NCI-H345 (cell line): ENCODE measurements at regions not wholly inside any gene's neighbourhood (a gene's known extent, or its start where the extent isn't known, plus 50 kb on each side); places are given as distances from the start of the nearest gene placed in this dataset.
A peak's percentile ranks its signal among the peaks of the same experiment; 100 is the strongest.

Experiments
- DNase-seq: peaks from one replicate; lab custom pipeline; 2025; lab: John Stamatoyannopoulos, UW

- DNase-seq = no peak
Measured at GRCh38 chr3:182257361-182257760, 535.9 kb upstream of the ATP11B start.

GRCh38 chr3:182258538-182259177, 534.6 kb upstream of the ATP11B start:
- peak; percentile 69 for DNase-seq

GRCh38 chr3:182259579-182259978, 533.7 kb upstream of the ATP11B start:
- no peak for DNase-seq

GRCh38 chr3:182261041-182261440, 532.3 kb upstream of the ATP11B start:
- no peak for DNase-seq

GRCh38 chr3:182268711-182269110, 524.6 kb upstream of the ATP11B start:
- DNase-seq = no peak

- no peak for DNase-seq
Measured at GRCh38 chr3:182276512-182276911, 516.8 kb upstream of the ATP11B start.

- DNase-seq = peak; percentile 83
Measured at GRCh38 chr3:182284793-182285192, 508.5 kb upstream of the ATP11B start.

GRCh38 chr3:182292591-182292990, 500.7 kb upstream of the ATP11B start:
- DNase-seq = no peak

GRCh38 chr3:182294256-182294655, 499.0 kb upstream of the ATP11B start:
- no peak for DNase-seq

GRCh38 chr3:182294696-182295095, 498.6 kb upstream of the ATP11B start:
- DNase-seq = no peak

- DNase-seq = no peak
Measured at GRCh38 chr3:182300266-182300665, 493.0 kb upstream of the ATP11B start.

- DNase-seq = no peak
Measured at GRCh38 chr3:182303169-182303568, 490.1 kb upstream of the ATP11B start.

- no peak for DNase-seq
Measured at GRCh38 chr3:182305881-182306665, 487.2 kb upstream of the ATP11B start.

- DNase-seq = no peak
Measured at GRCh38 chr3:182308328-182308727, 485.0 kb upstream of the ATP11B start.

GRCh38 chr3:182309120-182309519, 484.2 kb upstream of the ATP11B start:
- DNase-seq = no peak

GRCh38 chr3:182315313-182315712, 478.0 kb upstream of the ATP11B start:
- no peak for DNase-seq

GRCh38 chr3:182323126-182323700, 470.1 kb upstream of the ATP11B start:
- DNase-seq = no peak

- no peak for DNase-seq
Measured at GRCh38 chr3:182323898-182324297, 469.4 kb upstream of the ATP11B start.

GRCh38 chr3:182325213-182325950, 467.9 kb upstream of the ATP11B start:
- DNase-seq = no peak

GRCh38 chr3:182327196-182327681, 466.1 kb upstream of the ATP11B start:
- no peak for DNase-seq

- DNase-seq = no peak
Measured at GRCh38 chr3:182330646-182331045, 462.7 kb upstream of the ATP11B start.

- DNase-seq = no peak
Measured at GRCh38 chr3:182331341-182331740, 462.0 kb upstream of the ATP11B start.
